ENCODE measurements at regions not wholly inside any gene's neighbourhood (a gene's known extent, or its start where the extent isn't known, plus 50 kb on each side); places are given as distances from the start of the nearest gene placed in this dataset.

GRCh38 chr10:15462253-15462897, 91.3 kb upstream of the FAM171A1 start:
- WGBS (ENCODE audit: insufficient coverage, low lambda C conversion rate) = no CpG with 5 or more reads among the region's 6 CpGs
- Histone ChIP-seq H3K36me3 (ENCODE audit: control insufficient read depth, insufficient read depth, low read length) (no peaks in the 10 kb centered on the region), H3K4me3 (ENCODE audit: low read length) (no peak overlapping the region), H3K4me1 (ENCODE audit: control insufficient read depth, insufficient read depth, low read length) (no peaks in the 10 kb centered on the region), H3K9me3 (ENCODE audit: control insufficient read depth, low read depth, low read length) (peaks cover 4% of the 10 kb centered on the region), H3K27ac (ENCODE audit: low read length) (no peak overlapping the region), H3K27me3 (ENCODE audit: control insufficient read depth, insufficient read depth, low read length) (no peaks in the 10 kb centered on the region)
- DNase-seq = no peak

- Histone ChIP-seq H3K4me3 (ENCODE audit: low read length) (no peak overlapping the region), H3K9me3 (ENCODE audit: control insufficient read depth, low read depth, low read length) (peaks cover 4% of the 10 kb centered on the region), H3K27me3 (ENCODE audit: control insufficient read depth, insufficient read depth, low read length) (no peaks in the 10 kb centered on the region), H3K4me1 (ENCODE audit: control insufficient read depth, insufficient read depth, low read length) (no peaks in the 10 kb centered on the region), H3K27ac (ENCODE audit: low read length) (no peak overlapping the region), H3K36me3 (ENCODE audit: control insufficient read depth, insufficient read depth, low read length) (no peaks in the 10 kb centered on the region)
- no peak for DNase-seq
- no CpG with 5 or more reads among the region's 9 CpGs for WGBS (ENCODE audit: insufficient coverage, low lambda C conversion rate)
These were observed 90.4 kb upstream of the FAM171A1 start for GRCh38 chr10:15461353-15462108.

DNA sequence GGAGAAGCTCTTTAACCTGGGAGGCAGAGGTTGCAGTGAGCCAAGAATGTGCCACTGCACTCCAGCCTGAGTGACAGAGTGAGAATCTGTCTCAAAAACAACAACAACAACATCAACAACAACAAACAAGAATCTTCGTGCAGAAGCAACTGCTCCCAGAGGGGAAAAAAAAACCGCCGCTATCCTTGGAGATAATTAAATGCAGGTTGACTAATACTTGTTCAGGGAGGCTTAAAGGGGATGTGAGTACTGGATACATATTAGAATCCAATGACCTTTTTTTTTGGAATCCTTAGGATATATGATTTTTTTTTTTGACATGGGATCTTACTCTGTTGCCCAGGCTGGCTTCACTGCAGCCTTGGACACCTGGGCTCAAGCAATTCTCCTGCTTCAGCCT, 89.6 kb upstream of the FAM171A1 start:
- no peaks in the 10 kb centered on the region for H3K4me1 ChIP-seq (ENCODE audit: control insufficient read depth, insufficient read depth, low read length)
- H3K27ac ChIP-seq (ENCODE audit: low read length) = no peak overlapping the region
- no peaks in the 10 kb centered on the region for H3K36me3 ChIP-seq (ENCODE audit: control insufficient read depth, insufficient read depth, low read length)
- no peak for DNase-seq
- no CpG with 5 or more reads among the region's 3 CpGs for WGBS (ENCODE audit: insufficient coverage, low lambda C conversion rate)
- peaks cover 4% of the 10 kb centered on the region for H3K9me3 ChIP-seq (ENCODE audit: control insufficient read depth, low read depth, low read length)
- no peak overlapping the region for H3K4me3 ChIP-seq (ENCODE audit: low read length)
- H3K27me3 ChIP-seq (ENCODE audit: control insufficient read depth, insufficient read depth, low read length) = no peaks in the 10 kb centered on the region

DNA sequence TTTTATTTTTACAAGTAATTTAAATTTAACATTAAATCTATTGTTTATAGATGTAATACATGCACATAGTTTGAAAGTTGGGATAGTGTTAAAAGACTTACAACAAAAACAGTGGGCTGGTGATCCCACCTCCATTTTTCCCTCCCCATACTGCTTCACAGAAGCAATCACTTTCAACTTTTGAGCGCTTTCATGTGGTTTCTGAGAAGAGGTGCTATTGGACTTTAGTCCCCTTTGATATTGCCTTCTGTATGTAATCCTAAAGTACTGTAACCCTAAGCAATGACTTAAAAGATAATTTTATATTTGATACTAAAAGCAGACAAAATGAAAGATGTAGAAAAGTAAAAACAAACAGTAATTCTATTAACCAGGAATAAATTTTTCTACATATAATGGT, 88.1 kb upstream of the FAM171A1 start:
- H3K4me1 ChIP-seq (ENCODE audit: control insufficient read depth, insufficient read depth, low read length) = no peaks in the 10 kb centered on the region
- H3K27ac ChIP-seq (ENCODE audit: low read length) = no peak overlapping the region
- no CpG with 5 or more reads among the region's 1 CpG for WGBS (ENCODE audit: insufficient coverage, low lambda C conversion rate)
- H3K27me3 ChIP-seq (ENCODE audit: control insufficient read depth, insufficient read depth, low read length) = no peaks in the 10 kb centered on the region
- H3K4me3 ChIP-seq (ENCODE audit: low read length) = no peak overlapping the region
- DNase-seq = no peak
- H3K9me3 ChIP-seq (ENCODE audit: control insufficient read depth, low read depth, low read length) = peaks cover 4% of the 10 kb centered on the region
- H3K36me3 ChIP-seq (ENCODE audit: control insufficient read depth, insufficient read depth, low read length) = no peaks in the 10 kb centered on the region

- no peak for DNase-seq
- Histone ChIP-seq H3K4me1 (ENCODE audit: control insufficient read depth, insufficient read depth, low read length) (no peaks in the 10 kb centered on the region), H3K27ac (ENCODE audit: low read length) (no peak overlapping the region), H3K27me3 (ENCODE audit: control insufficient read depth, insufficient read depth, low read length) (no peaks in the 10 kb centered on the region), H3K4me3 (ENCODE audit: low read length) (no peak overlapping the region), H3K9me3 (ENCODE audit: control insufficient read depth, low read depth, low read length) (no peaks in the 10 kb centered on the region), H3K36me3 (ENCODE audit: control insufficient read depth, insufficient read depth, low read length) (no peaks in the 10 kb centered on the region)
- no CpG with 5 or more reads among the region's 5 CpGs for WGBS (ENCODE audit: insufficient coverage, low lambda C conversion rate)
These were observed 86.3 kb upstream of the FAM171A1 start for GRCh38 chr10:15457382-15457781.

DNA sequence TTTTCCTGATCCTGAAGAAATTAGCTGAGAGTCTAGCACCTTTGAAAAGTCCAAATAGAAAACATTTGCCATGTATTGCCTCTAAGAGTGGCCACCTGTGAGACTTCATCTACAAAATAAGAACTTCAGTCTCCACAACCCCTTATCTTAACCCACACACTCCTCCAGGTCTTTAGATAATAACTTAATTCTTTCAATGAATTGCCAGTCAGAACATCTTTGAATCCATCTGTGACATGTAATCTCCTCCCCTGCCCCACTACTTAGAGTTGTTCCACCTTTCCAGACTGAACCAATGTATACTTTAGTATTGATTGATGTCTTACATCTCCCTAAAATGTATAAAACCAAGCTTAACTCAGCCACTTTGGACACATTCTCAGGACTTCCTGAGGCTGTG, 84.4 kb upstream of the FAM171A1 start:
- Histone ChIP-seq H3K4me1 (ENCODE audit: control insufficient read depth, insufficient read depth, low read length) (no peaks in the 10 kb centered on the region), H3K4me3 (ENCODE audit: low read length) (no peak overlapping the region), H3K27me3 (ENCODE audit: control insufficient read depth, insufficient read depth, low read length) (no peaks in the 10 kb centered on the region), H3K27ac (ENCODE audit: low read length) (no peak overlapping the region), H3K36me3 (ENCODE audit: control insufficient read depth, insufficient read depth, low read length) (no peaks in the 10 kb centered on the region), H3K9me3 (ENCODE audit: control insufficient read depth, low read depth, low read length) (no peaks in the 10 kb centered on the region)
- no peak for DNase-seq

GRCh38 chr10:15453926-15454325, 82.8 kb upstream of the FAM171A1 start:
- H3K4me1 ChIP-seq (ENCODE audit: control insufficient read depth, insufficient read depth, low read length) = no peaks in the 10 kb centered on the region
- H3K9me3 ChIP-seq (ENCODE audit: control insufficient read depth, low read depth, low read length) = no peaks in the 10 kb centered on the region
- no peak overlapping the region for H3K4me3 ChIP-seq (ENCODE audit: low read length)
- H3K27me3 ChIP-seq (ENCODE audit: control insufficient read depth, insufficient read depth, low read length) = no peaks in the 10 kb centered on the region
- no peak overlapping the region for H3K27ac ChIP-seq (ENCODE audit: low read length)
- no CpG with 5 or more reads among the region's 3 CpGs for WGBS (ENCODE audit: insufficient coverage, low lambda C conversion rate)
- H3K36me3 ChIP-seq (ENCODE audit: control insufficient read depth, insufficient read depth, low read length) = no peaks in the 10 kb centered on the region
- DNase-seq = no peak

DNA sequence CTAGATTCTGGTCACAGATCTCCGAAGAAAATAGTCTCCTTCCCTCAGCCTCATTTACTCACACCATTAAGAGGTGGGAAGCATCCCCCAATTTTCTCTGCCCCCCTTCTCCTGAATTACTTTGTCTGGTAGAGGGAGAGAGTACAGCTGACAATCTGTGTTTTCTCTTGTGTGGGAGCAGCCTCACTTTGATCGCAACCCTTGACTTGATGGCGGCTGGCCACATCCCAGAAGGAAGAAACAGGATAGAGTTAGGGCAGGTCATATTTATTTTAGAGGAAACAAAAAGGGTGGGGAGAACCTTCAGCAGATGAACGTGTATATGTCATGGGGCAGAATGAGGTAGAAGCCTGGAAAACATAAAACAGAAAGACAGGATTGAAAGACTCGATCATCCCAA, 82.4 kb upstream of the FAM171A1 start:
- DNase-seq = no peak
- H3K4me3 ChIP-seq (ENCODE audit: low read length) = no peak overlapping the region
- no peaks in the 10 kb centered on the region for H3K4me1 ChIP-seq (ENCODE audit: control insufficient read depth, insufficient read depth, low read length)
- H3K9me3 ChIP-seq (ENCODE audit: control insufficient read depth, low read depth, low read length) = no peaks in the 10 kb centered on the region
- H3K27me3 ChIP-seq (ENCODE audit: control insufficient read depth, insufficient read depth, low read length) = no peaks in the 10 kb centered on the region
- H3K36me3 ChIP-seq (ENCODE audit: control insufficient read depth, insufficient read depth, low read length) = no peaks in the 10 kb centered on the region
- no CpG with 5 or more reads among the region's 5 CpGs for WGBS (ENCODE audit: insufficient coverage, low lambda C conversion rate)
- H3K27ac ChIP-seq (ENCODE audit: low read length) = no peak overlapping the region

GRCh38 chr10:15452545-15452944, 81.5 kb upstream of the FAM171A1 start:
- no peaks in the 10 kb centered on the region for H3K9me3 ChIP-seq (ENCODE audit: control insufficient read depth, low read depth, low read length)
- H3K27ac ChIP-seq (ENCODE audit: low read length) = no peak overlapping the region
- H3K4me1 ChIP-seq (ENCODE audit: control insufficient read depth, insufficient read depth, low read length) = no peaks in the 10 kb centered on the region
- no peak overlapping the region for H3K4me3 ChIP-seq (ENCODE audit: low read length)
- no peaks in the 10 kb centered on the region for H3K27me3 ChIP-seq (ENCODE audit: control insufficient read depth, insufficient read depth, low read length)
- no CpG with 5 or more reads among the region's 5 CpGs for WGBS (ENCODE audit: insufficient coverage, low lambda C conversion rate)
- no peak for DNase-seq
- H3K36me3 ChIP-seq (ENCODE audit: control insufficient read depth, insufficient read depth, low read length) = no peaks in the 10 kb centered on the region

DNA sequence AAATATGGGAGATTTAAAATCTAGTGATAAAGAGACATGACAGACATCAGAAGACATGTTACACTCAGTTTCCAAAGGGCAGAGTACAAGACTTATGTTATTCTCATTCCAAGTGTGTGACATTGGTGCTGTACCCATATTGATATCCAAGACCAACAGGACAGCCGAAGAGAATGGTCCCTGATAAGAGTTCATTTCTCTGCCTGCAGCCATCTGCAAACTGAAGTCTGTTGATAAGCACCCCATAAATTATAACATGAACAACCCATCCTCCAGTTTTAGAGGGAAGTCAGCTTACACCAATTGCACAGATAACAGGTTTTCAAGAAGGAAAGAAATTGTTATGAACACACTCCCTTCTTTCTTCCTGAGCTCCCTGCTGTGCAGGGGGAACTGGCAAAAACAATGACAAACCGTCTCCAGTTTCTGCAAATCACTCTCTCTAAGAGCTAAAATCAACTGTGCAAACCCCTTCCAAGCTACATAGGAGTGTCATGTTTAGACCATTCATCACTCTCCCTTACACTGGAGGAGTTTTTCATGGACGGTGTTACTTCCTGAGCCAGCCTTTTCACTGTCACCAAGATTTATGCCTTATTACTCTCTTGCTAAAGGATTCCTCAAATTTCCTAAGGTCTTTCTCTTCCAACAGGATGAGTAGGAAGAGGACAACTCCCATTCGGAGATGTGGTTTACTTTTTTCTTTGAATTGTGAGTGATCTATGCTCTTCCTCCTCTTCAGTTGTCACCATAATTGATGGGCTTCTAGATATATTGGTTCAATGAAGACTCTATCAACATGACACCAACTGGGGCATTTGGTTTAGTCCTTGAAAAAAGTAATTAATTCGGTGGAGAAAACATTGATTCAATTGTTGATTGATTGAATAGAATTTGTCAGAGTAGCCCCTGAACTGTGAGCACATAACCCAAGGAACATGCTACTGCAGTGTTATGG, 80.3 kb upstream of the FAM171A1 start:
- Histone ChIP-seq H3K4me1 (ENCODE audit: control insufficient read depth, insufficient read depth, low read length) (no peaks in the 10 kb centered on the region), H3K9me3 (ENCODE audit: control insufficient read depth, low read depth, low read length) (no peaks in the 10 kb centered on the region), H3K36me3 (ENCODE audit: control insufficient read depth, insufficient read depth, low read length) (no peaks in the 10 kb centered on the region), H3K27ac (ENCODE audit: low read length) (no peak overlapping the region), H3K27me3 (ENCODE audit: control insufficient read depth, insufficient read depth, low read length) (no peaks in the 10 kb centered on the region), H3K4me3 (ENCODE audit: low read length) (no peak overlapping the region)
- no peak for DNase-seq
- WGBS (ENCODE audit: insufficient coverage, low lambda C conversion rate) = 56% methylated on average over 2 of the region's 5 CpGs

All from large intestine (tissue), 3 donors.